ENCODE measurements at regions not wholly inside any gene's neighbourhood (a gene's known extent, or its start where the extent isn't known, plus 50 kb on each side); places are given as distances from the start of the nearest gene placed in this dataset.

DNA sequence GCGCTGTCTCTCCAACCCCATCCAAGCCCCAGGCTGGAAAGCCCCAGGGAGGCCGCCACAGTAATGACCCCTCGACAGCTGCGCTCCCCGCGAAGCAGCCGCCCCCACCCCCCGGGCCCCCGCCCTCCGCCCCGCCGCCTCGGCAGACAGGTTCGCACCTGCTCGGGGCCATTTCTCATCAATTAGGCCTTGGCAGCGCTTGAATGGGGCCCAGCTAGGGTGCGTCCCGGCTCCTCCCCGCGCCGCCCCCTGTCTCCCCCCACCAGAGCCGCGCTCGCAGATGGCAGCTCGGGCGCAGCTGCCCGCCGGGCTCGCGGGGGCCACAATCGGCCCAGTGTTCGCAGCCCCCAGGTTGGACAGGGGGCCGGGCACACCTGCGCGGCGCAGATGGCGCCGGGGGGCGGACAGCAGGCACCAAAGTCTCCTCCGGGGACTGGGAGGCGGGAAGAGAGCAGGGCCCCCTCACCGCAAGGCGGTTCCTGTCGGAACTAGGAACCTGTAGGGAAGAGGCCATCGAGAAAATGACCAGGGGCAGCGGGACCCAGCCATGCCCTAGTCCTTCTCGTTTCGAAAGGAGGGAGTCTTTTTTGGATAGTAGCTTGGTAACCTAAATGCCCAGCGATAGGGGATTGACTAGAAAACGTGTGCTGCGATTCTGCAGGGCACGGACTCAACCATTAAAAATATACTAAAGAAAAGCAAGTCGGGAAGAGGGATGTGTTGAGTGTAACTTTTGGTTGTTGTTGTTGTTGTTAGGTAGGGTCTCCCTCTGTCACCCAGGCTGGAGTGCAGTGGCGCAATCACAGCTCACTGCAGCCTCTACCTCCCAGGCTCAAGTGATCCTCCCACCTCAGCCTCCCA, 83.2 kb upstream of the EYA2 start:
- DNase-seq (ENCODE audit: low spot score), result no peak

DNA sequence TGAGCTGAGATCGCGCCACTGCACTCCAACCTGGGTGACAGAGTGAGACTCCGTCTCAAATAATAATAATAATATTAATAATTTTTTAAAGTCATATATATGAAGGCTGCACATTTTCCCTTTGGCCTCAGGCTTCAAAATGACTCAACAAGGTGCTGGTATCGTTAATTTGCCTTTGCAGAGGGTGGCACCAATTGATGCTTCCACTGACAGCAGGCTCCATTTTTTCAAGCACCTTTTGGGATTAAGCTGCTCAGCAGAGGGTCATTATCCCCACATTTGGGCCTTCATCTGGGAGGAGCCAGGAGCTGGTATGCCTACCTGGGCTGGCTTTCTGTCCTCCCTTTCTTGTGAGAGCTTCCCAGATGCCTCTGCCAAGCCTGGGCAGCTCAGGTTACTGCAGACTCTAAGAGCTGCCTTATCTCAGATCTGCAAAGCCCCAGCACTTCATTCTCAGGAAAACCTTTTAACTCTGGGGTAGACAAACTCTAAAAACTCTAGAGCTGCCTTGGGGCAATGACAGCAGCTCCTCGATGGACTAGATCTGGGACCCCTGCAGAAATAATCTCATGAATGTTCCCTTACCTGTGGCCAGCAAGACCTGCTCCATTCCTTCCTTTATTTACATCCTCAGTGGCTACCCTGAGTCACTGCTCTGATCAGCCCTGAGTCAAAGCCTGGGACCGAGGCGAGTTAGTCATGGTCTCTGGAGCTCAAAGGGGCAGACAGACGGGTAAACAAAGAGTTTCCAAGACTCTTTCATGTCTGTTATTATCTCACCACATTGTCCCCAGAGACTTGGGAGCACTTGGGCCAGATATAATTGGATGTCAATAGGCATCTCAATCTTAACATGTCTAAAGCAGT, 80.0 kb upstream of the EYA2 start:
- peak; percentile 89 for DNase-seq (ENCODE audit: low spot score)

GRCh38 chr20:46816097-46816496, 78.5 kb upstream of the EYA2 start:
- no peak for DNase-seq (ENCODE audit: low spot score)

DNA sequence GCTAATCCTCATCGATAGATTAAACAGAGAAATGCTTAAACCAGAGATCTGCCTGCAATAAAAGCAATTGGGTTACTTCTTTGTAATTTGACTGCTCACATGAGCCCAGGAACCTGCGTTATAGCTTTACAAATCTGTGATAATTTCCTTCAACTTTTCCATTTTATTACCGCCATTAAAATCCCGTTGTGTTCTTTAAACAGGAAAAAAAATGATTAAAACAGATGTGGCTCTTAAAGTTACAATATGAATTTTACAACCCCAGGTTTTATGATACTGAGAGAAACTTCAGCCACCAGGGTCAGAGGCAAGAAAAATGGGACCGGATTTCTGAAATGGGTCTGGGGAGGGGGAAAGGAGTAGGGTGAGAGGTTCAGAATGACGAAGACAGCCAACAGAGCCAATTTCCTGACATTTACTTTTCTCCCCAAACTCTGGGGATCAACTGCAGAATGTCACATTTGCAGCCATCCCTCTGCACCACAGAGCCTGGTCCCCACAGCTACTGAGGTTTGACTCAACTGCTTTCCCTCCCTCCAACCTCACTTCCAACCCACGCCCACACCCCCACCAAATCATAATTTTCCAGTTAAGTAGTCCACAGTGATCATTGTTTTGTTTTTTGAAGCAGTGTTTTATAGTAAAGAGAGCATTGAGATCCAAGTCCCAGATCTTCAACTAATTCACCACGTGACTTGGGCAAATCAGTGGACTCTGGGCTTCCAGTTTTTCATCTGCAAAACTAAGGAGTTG, 77.6 kb upstream of the EYA2 start:
- DNase-seq (ENCODE audit: low spot score), result no peak

- DNase-seq (ENCODE audit: low spot score), result no peak
These were observed 74.0 kb upstream of the EYA2 start for GRCh38 chr20:46820682-46821081.

GRCh38 chr20:46823271-46823751, 71.3 kb upstream of the EYA2 start:
- DNase-seq (ENCODE audit: low spot score), result peak; percentile 37

DNA sequence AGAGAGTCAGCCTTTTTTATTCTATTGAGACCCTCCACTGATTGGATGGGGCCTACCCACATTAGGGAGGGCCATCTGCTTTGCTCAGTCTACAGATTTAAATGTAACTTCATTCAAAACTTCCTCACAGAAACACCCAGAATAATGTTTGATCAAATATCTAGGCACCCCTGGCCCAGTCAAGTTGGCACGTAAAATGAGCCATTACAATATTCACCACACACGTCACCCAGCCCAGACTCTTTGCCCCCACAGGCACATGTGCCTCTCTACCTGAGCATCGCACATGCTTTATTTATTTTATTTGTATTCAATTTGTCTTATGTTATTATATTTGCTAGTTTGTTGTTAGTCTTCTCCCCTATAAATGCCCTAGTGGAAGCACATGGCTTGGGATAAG, 70.9 kb upstream of the EYA2 start:
- no peak for DNase-seq (ENCODE audit: low spot score)

DNA sequence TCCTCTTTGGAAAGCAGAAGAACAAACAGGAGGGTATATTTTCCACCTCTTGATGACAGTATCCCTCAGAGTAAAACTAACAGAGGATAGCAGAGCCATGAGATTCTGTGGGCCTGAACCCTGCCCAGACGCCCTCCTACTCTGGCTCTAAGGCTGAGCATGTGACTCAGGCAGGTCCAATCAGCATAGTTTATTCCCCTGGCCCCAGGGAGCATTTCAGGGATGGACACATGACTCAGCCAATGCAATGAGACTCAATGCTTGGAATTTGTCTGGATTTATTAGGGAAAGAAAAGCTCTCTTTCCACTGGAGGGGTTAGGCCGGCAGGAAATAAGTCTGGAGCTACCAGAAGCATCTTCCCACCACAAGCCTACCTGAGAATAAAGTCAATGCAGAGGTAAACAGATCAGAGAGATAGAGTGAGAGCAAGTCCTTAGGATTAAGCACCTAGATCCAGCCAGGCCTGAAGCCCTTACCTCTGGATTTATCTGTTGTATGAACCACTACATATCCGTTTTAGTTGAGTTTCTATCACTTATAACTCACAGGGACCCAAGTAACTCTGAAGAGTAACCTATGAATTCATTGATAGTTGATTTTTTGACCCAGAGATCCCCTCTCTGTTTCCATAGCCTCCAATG, 68.2 kb upstream of the EYA2 start:
- peak; percentile 17 for DNase-seq (ENCODE audit: low spot score)

GRCh38 chr20:46827718-46828458, 66.8 kb upstream of the EYA2 start:
- DNase-seq (ENCODE audit: low spot score), result no peak

GRCh38 chr20:46828471-46828870, 66.2 kb upstream of the EYA2 start:
- peak; percentile 7 for DNase-seq (ENCODE audit: low spot score)

DNA sequence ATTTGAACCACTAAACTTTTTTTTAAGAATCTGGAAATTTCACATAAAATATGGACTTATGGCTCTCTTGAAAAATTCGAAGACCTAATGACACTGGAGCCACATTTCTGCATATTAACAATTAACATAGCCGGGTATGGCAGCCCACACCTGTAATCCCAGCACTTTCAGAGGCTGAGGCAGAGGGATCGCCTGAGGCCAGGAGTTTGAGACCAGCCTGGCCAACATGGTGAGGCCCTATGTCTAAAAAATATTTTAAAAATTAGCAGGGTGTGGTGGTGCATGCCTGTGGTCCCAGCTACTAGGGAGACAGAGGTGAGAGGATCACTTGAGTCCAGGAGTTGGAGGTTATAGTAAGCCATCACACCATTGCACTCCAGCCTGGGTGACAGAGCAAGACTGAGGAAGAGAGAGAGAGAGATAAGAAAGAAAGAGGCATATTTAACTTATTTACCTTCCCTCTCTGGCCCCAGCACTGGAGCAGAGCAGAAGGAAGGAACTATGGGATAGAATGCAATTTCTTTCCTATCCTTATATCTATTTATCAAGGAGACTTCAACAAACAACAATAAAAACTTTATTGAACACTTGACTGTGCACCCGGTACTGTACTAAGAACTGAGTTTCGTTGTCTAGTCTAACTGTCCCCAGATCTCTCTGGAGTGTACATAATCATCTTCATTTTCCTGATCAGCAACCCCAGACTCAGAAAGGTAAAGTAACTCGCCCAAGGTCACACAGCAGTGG, 63.6 kb upstream of the EYA2 start:
- DNase-seq (ENCODE audit: low spot score), result no peak

GRCh38 chr20:46831633-46832011, 63.0 kb upstream of the EYA2 start:
- no peak for DNase-seq (ENCODE audit: low spot score)

DNA sequence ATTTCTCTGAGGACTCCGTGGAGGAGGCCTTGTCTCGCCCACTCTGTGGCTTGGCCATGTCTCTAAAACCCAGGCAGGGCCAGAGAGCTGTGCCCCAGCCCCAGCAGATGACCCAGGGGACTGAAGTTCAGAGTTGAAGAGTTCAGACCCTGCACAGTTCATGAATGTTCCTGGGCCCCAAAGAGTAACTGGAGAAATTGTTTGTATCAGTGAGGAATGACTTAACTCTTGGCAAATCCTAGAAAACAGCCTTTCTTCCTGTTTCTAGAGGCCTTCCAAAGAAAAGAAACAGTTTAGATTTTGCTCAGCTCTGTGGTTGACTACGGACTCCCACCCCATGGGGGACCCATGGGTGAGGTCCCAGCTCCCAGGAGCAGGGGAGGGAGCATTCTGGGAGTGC, 62.1 kb upstream of the EYA2 start:
- no peak for DNase-seq (ENCODE audit: low spot score)

DNA sequence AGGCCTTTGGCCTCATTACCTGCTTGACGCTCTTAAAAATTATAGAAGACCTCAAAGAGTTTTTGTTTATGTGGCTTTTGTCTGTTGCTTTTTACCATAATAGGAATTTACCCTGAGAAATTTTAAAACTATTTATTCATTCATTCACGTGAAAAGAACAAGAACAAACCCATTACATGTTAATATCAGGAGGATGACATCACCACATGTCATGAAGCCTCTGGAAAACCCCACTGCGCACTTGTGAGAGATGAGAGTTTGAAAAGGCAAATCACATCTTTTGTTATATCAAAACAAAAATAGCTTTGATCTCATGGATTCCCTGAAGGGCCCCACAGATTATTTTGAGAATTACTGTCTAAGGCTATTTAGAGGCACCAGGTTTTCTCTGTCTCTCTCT, 61.3 kb upstream of the EYA2 start:
- DNase-seq (ENCODE audit: low spot score), result no peak

DNA sequence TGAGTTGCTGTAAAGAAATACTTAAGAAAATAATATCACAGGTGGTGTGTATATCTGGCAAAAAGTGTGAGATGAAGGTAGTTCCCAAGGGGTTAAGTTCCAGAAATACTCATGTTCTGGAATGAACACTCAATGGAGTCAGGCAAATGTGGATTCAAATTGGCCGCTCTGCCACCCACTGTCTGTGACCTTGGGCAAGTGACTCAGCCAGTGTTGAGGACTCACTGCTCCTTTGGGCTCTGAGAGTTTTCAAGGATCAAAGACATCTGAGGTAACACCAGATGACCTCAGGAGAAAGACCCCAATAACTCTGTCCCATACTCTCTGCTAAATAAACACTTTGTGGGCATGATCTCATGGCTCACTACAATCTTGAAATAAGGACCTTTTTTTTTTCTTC, 59.2 kb upstream of the EYA2 start:
- DNase-seq (ENCODE audit: low spot score), result no peak

DNA sequence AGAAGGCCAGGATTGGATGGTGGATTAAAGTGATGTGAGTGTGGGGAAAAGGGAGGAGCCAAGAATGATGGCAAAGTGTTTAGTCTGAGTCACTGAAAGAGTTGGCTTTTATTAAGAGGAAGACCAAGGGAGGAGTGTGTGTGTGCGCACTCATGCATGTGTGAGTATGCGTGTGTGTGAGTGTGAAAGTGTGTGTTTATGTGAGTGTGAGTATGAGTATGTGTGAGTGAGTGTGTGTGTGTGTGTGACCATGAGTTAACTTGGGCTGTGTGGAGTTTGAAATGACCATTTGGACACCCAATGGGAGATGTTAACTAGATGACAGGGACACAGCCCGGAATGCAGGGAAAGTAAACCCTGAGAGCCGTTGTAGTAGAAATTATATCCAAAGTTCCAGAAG, 57.6 kb upstream of the EYA2 start:
- no peak for DNase-seq (ENCODE audit: low spot score)

DNA sequence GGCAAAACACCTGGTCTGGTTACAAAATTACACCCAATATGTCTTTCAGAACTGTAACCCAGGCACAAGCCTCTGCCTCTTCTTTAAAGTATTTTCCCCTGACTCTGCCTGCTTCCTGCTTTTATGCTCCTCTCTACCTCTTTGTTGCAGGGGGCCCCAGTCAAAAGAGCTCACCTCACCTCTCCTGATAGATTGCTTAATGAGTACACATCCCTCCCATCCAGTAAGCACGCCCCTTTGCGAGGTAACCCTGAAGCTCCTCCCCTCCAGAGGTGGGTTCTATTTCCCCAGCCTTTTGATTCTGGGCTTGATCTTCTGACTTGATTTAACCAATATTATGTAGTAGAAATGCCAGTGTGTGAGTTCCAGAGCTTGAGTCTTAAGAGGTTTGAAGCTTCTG, 56.6 kb upstream of the EYA2 start:
- no peak for DNase-seq (ENCODE audit: low spot score)

GRCh38 chr20:46840054-46840729, 54.5 kb upstream of the EYA2 start:
- DNase-seq (ENCODE audit: low spot score), result no peak
